Motor neuron (in vitro differentiated cells): ENCODE measurements at regions not wholly inside any gene's neighbourhood (a gene's known extent, or its start where the extent isn't known, plus 50 kb on each side); places are given as distances from the start of the nearest gene placed in this dataset.
"Not testable (repeated sequence)": the region's sequence is repeated elsewhere in the genome, so short reads cannot be mapped to it uniquely, and the experiment has no call there.

Source experiments
- ATAC-seq, 8 experiments: fragments of 200-7000 bp; cut with Tn5 transposase; replicated peaks in 6 of 8; 2 replicates each; pipeline ENCODE4 v1.8.0; 2021; ENCODE audit warnings: mild to moderate bottlenecking in 8 of 8, moderate library complexity in 8 of 8
- H3K27ac ChIP-seq, 2 donors: fragments of 250-450 bp; sonication (Bioruptor Pico); 2 replicates each; pipeline ENCODE4 v1.9.0; 2021; ENCODE audit warnings: antibody characterized with exemption in 2 of 2, mild to moderate bottlenecking in 2 of 2, moderate library complexity in 1 of 2
- H3K4me1 ChIP-seq, 2 donors: fragments of 250-450 bp; sonication (Bioruptor Pico); replicated peaks in 1 of 2; 2 replicates each; pipeline ENCODE4 v1.6.1; 2021; ENCODE audit warnings: antibody characterized with exemption in 2 of 2, mild to moderate bottlenecking in 2 of 2, moderate library complexity in 1 of 2
- H3K4me3 ChIP-seq, 5 donors: fragments of 250-450 bp; sonication (Bioruptor Pico); 2 replicates each; pipeline ENCODE4 v1.9.0; 2021; ENCODE audit warnings: antibody characterized with exemption in 5 of 5, mild to moderate bottlenecking in 5 of 5, moderate library complexity in 4 of 5
- WGBS, 10 experiments: fragments of 450-650 bp; shearing (Covaris generic); methylation state at CpG; one replicate each; pipeline ENCODE4 v1.0.0; 2022; 5-methylcytosine and 5-hydroxymethylcytosine counted together
- in situ Hi-C, 9 experiments: fragments of 400-800 bp; cut with MboI; loops; one replicate each; pipeline ENCODE4 v1.15.0; 2021; ENCODE audit warnings: low sequenced_read_pairs in 9 of 9, low pct_unique_long_range_greater_than_20kb in 2 of 9; ENCODE audit not compliant: unreplicated experiment in 9 of 9

DNA sequence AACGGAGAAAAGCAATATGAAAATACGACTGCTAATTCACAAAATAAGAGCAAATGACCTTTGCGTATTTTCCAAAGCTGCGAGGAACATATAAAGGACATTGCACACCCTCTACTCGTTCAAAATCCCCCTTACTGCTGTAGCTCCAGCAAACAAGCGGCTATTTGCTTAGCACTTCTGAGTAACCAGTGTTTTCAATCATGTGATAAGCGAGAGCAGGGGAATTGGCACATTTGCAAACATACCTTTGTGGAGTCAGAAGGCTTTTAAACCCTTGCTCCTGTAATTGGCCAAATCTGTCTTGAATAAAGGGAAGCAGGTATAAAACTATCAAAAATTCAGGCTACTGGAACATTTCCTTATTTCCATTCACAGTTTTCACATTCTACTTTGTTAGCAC, 610.2 kb downstream of the UBE2NL start:
- Histone ChIP-seq H3K4me1 (no peaks in the 10 kb centered on the region), H3K27ac (no peak overlapping the region), H3K4me3 (no peak overlapping the region)
- ATAC-seq: no peak
- WGBS, 10 experiments: 0 to 84% (median 48%) methylated on average over 1 to 7 of the region's 7 CpGs; no CpG with 5 or more reads in 4 of the 10 experiments
- in situ Hi-C loops: no loop called here

DNA sequence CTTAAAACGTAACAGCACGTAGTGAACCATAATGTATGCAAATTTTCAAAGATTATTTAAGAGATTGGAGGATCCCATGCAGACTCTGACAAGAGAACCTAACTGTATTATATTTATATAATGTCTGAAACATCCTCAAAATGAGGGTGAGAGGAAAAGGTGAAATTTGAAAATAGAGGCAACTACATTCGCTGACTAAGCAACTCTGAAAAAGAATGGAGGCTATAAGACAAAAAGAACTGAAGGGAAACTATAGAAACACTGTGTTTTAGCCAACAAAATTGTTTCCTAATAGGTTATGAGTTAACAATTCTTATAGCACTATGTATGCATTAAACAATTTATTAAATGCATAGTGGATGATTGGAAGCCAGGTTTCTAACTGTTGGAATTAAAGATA, 648.0 kb downstream of the UBE2NL start:
- Histone ChIP-seq H3K4me3 (no peak overlapping the region), H3K4me1 (no peaks in the 10 kb centered on the region), H3K27ac (no peak overlapping the region)
- 0 to 100% (median 62%) methylated on average over 1 to 3 of the region's 3 CpGs for WGBS, 10 experiments
- in situ Hi-C loops: no loop called here
- no peak for ATAC-seq

DNA sequence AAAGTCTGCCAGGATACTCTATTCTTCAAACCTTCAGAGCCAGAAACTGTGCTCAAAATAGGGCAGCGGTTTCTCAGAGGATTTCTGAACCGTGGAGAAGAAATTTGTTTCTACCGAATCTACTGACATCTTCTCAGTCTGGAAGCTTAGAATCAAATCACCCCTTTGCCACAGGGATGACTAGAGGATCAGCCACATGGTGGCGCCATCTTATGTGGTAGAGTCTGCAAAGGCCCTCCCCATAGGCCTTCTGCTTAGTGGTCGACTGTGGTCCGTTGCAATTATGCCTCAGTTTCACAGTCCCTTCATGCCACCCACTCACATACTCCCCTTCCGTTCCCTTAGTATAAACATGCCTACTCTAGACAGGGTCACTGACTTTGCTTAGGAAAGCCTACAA, 680.7 kb upstream of the SPANXN1 start:
- ATAC-seq: no peak
- H3K4me1 ChIP-seq: no peaks in the 10 kb centered on the region
- 33 to 100% (median 59%) methylated on average over 1 to 6 of the region's 7 CpGs; no CpG with 5 or more reads in 6 of the 10 experiments for WGBS, 10 experiments

DNA sequence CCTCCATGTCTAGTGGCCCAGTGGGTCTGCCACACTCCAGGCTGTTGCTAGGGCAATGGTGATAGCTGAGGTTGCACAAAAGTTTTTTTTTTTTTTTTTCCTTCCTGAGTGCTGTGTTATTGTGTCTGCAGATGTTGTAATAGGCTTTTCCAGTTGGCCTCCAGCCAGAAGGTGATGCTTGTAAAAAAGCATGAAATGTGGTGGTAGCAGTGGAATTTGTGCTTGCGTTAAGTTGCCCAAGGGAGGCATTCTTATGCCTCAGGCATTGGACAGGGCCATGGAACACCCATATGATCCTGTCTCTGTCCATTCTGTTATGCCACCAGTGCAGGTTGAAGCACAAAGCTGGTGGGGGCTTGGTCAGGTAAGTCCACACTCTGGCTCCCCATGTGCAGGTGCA, 660.5 kb upstream of the SPANXN1 start:
- no CpG with 5 or more reads among the region's 1 CpG for WGBS, 10 experiments
- H3K4me3 ChIP-seq: no peak overlapping the region
- ATAC-seq: peak in 1 of 8 experiments; percentile 44
- H3K27ac ChIP-seq: no peak overlapping the region
- in situ Hi-C loops: no loop called here
- H3K4me1 ChIP-seq: no peaks in the 10 kb centered on the region

More for the DNA sequence above, 680.7 kb upstream of the SPANXN1 start:
- no peak overlapping the region for H3K4me3 ChIP-seq
- H3K27ac ChIP-seq: no peak overlapping the region
- in situ Hi-C loops: no loop called here

DNA sequence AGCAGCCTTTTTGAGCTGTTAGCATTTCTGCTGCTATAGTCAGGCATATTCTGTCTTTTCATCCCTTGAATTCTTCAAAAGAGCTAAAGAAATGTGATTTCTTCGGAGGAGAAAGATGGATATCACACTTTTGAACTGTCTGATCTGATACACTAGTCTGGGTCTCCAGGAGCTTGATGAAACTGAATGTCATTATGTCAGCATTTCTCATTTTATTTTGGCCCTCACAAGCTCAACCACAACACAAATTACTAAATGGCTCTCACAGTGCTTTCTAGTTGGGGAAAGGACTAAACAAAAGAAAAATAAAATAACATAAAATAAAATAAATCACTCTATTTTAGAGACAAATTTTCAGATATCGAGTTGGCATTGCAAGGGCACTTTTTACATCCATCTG, 655.3 kb upstream of the SPANXN1 start:
- WGBS, 10 experiments: 0 to 86% (median 32%) methylated on average over 1 to 2 of the region's 2 CpGs; no CpG with 5 or more reads in 5 of the 10 experiments
- in situ Hi-C loops: no loop called here
- ATAC-seq: no peak
- Histone ChIP-seq H3K4me1 (no peaks in the 10 kb centered on the region), H3K27ac (no peak overlapping the region), H3K4me3 (no peak overlapping the region)

DNA sequence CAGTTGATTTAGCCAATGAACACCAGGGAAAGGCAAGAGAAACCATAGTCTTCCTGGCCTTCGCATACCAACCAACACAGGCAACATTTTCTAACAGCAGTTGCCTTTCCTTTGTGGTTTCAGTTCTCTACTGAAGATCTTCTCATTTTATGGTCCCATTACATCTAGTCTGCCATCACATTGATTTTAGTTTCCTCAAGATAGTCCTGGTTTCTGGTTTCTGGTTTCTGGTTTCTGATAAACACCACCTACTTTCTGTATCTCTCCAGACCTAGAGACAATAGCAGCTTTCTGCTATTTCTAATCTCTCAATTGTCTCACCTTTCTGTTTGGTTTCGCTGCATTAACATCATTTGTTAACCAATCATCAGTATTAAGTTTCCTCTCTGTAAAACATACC, 646.3 kb upstream of the SPANXN1 start:
- no peaks in the 10 kb centered on the region for H3K4me1 ChIP-seq
- ATAC-seq: no peak
- in situ Hi-C loops: no loop called here
- 0 to 71% (median 0%) methylated on average over 1 to 2 of the region's 2 CpGs; no CpG with 5 or more reads in 5 of the 10 experiments for WGBS, 10 experiments
- H3K27ac ChIP-seq: no peak overlapping the region
- H3K4me3 ChIP-seq: no peak overlapping the region

DNA sequence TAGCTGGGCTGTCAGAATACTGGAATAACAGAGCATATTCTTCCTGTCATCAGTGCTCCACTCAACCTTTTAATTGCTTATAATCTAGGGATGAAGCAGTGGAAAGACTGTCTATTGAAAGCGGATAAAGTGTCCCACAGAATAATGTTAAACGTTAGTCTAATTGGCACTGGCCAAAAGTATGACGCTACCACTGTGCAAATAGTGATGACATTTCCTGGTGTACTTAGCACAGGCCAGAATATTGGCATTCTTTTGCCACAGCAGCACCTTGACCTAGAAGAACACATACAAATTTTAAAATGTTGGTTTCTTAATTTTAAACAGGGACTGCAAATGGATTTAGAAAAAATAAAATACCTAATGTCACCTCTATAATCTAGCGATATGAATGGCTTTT, 635.2 kb upstream of the SPANXN1 start:
- H3K4me3 ChIP-seq: no peak overlapping the region
- 0 to 100% (median 63%) methylated on average over 1 to 4 of the region's 4 CpGs; no CpG with 5 or more reads in 2 of the 10 experiments for WGBS, 10 experiments
- no peak for ATAC-seq
- no peak overlapping the region for H3K27ac ChIP-seq
- no peaks in the 10 kb centered on the region for H3K4me1 ChIP-seq
- in situ Hi-C loops: no loop called here

DNA sequence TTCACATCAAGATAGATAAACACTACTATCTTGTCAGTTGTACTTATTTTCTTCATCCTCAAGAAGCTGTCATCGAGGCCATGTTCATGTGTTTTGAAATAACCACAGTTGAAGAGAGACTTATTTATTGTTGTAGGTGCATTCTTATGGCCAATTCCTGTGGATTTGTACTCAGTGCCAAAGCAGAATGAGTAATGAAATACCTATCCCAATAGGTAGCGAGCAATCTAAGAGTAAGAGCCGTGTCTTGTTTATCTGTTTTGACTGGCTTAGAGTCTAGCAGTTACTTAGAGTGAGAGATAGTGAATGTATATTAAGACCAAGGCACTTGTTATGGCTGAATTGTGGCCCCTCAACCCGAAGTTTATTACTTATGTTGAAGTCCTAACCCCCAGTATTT, 631.0 kb upstream of the SPANXN1 start:
- ATAC-seq: no peak
- 0 to 80% (median 11%) methylated on average over 1 to 4 of the region's 4 CpGs; no CpG with 5 or more reads in 4 of the 10 experiments for WGBS, 10 experiments
- in situ Hi-C loops: no loop called here
- Histone ChIP-seq H3K4me3 (no peak overlapping the region), H3K27ac (no peak overlapping the region), H3K4me1 (no peaks in the 10 kb centered on the region)

DNA sequence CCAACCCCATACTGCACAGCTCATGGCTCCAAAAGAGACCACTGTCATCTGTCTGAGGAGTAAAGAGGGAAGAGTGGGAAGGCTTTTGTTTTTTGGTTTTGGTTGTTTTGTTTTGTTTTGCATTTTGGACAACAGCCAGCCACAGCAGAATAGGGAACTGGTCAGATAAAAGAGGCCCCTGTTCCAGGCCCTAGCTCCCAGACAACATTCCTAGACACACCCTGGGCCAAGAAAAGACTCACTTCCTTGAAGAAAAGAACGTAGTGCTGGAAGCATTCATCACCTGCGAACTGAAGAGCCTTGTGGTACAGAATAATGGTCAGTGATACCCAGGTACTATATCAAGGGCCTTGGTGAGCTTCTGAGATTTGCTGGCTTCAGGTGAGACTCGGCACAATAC, 619.4 kb upstream of the SPANXN1 start:
- H3K4me1 ChIP-seq: no peaks in the 10 kb centered on the region
- 0 to 49% methylated on average over 1 to 2 of the region's 3 CpGs; no CpG with 5 or more reads in 8 of the 10 experiments for WGBS, 10 experiments
- H3K27ac ChIP-seq: no peak overlapping the region
- in situ Hi-C loops: no loop called here
- no peak overlapping the region for H3K4me3 ChIP-seq
- no peak for ATAC-seq

DNA sequence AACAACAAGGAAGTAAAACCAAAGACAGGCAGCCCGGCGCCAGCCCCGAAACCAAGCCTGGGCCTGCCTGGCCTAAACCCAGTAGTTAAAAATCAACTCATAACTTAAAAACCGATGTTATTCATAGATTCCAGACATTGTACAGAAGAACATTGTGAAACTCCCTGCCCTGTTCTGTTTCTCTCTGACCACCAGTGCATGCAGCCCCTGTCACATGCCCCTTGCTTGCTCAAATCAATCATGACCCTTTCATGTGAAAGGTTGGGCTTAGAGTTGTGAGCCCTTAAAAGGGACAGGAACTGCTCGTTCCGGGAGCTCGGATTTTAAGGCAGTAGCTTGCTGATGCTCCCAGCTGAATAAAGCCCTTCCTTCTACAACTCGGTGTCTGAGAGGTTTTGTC, 612.9 kb upstream of the SPANXN1 start:
- ATAC-seq, H3K4me1 ChIP-seq, in situ Hi-C loops, H3K4me3 ChIP-seq, H3K27ac ChIP-seq: not testable (repeated sequence)
- 39 to 73% methylated on average over 3 to 6 of the region's 8 CpGs; no CpG with 5 or more reads in 8 of the 10 experiments for WGBS, 10 experiments

DNA sequence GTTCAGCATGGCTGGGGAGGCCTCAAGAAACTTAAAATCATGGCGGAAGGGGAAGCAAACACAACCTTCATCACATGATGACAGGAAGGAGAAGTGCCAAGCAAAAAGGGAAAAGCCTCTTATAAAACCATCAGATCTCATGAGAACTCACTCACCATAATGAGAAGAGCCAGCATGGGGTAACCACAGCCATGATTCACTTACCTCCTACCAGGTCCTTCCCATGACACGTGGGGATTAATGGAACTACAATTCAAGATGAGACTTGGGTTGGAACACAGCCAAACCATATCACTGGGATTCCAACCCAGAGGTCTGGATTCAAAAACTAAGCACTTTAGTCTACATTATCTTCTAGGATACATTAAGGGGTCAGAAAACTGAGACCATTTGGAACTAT, 609.6 kb upstream of the SPANXN1 start:
- WGBS, 10 experiments: 54% methylated on average over 2 of the region's 2 CpGs; no CpG with 5 or more reads in 9 of the 10 experiments
- H3K4me3 ChIP-seq: no peak overlapping the region
- in situ Hi-C loops: no loop called here
- no peak for ATAC-seq
- no peak overlapping the region for H3K27ac ChIP-seq
- no peaks in the 10 kb centered on the region for H3K4me1 ChIP-seq

DNA sequence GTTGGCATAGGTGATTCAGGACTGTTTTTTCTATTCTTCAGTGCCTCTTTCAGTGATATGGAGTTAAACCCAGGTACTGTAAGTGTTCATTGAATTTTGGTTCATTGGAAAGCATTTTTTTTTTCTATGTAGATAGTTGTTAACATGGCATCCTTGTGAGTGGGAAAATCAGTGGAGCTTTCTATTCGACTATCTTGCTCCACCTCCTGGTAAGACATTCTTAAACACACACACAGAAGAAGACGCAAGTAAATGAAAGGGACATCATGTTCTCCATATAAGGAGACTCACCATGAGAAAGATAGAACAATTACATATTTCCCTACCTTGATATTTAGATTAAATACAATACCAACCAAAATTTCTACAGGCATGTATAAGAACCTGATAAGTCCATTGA, 598.5 kb upstream of the SPANXN1 start:
- no peaks in the 10 kb centered on the region for H3K4me1 ChIP-seq
- no peak overlapping the region for H3K27ac ChIP-seq
- no peak overlapping the region for H3K4me3 ChIP-seq
- 8 to 43% (median 10%) methylated on average over 1 to 2 of the region's 2 CpGs; no CpG with 5 or more reads in 7 of the 10 experiments for WGBS, 10 experiments
- in situ Hi-C loops: no loop called here
- no peak for ATAC-seq

DNA sequence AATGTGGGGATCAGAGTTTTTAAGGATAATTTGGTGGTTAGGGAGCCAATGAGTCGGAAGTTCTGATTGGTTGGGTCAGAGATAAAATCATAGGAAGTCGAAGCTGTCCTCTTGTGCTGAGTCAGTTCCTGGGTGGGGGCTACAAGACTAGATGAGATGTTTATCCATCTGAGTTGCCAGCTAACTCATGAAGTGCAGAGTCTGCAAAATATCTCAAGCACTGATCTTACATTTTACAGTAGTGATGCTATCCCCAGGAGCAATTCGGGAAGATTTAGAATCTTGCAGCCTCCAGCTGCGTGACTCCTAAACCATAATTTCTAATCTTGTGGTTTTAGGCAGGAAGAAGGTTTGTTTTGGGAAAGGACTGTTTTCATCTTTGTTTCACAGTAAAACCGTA, 565.8 kb upstream of the SPANXN1 start:
- Histone ChIP-seq H3K27ac (no peak overlapping the region), H3K4me3 (no peak overlapping the region), H3K4me1 (no peaks in the 10 kb centered on the region)
- ATAC-seq: no peak
- in situ Hi-C loops: no loop called here
- 57 to 100% (median 100%) methylated on average over 1 to 4 of the region's 5 CpGs; no CpG with 5 or more reads in 5 of the 10 experiments for WGBS, 10 experiments

DNA sequence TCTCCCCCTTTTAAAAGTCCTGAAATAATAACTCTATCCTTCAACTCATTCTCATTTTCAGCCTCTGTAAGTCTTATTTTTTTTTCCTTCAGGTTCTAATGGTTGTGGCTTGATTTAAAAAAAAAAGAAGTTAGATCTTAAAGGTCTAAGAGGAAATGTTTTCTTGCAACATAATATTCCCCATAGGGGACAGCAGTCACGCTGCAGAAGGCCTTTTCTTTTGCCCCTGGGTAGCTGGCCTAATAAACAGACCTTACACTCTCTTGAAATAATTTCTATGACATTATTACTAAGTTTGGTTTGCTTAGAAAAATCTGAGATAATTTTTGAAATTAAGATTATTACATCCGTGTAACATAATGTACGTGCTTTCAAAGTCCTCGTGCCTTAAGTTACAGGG, 564.1 kb upstream of the SPANXN1 start:
- 17 to 100% (median 47%) methylated on average over 2 to 4 of the region's 4 CpGs; no CpG with 5 or more reads in 4 of the 10 experiments for WGBS, 10 experiments
- Histone ChIP-seq H3K4me1 (no peaks in the 10 kb centered on the region), H3K4me3 (no peak overlapping the region), H3K27ac (no peak overlapping the region)
- ATAC-seq: no peak
- in situ Hi-C loops: no loop called here
